Calu3 (cell line): ENCODE measurements at regions not wholly inside any gene's neighbourhood (a gene's known extent, or its start where the extent isn't known, plus 50 kb on each side); places are given as distances from the start of the nearest gene placed in this dataset.

Source experiments
- BruUV-seq: library from RNA; stranded (reverse); fragments of 400-500 nt; replicated peaks from 2 replicates; lab custom pipeline; 2021; lab: Mats Ljungman, UMichigan
- CTCF ChIA-PET: fragments of 300-600 bp; sonication (Branson Sonifier 250); formaldehyde crosslinking; loops from one replicate; lab custom pipeline; 2022; ENCODE audit warnings: antibody characterized with exemption; lab: Charles Lee
- DNase-seq: peaks from one replicate; pipeline ENCODE4 v3.0.0; 2022
- H3K27ac Mint-ChIP-seq: one replicate; pipeline ENCODE4 v1.8.0; 2022; ENCODE audit warnings: mixed read lengths; ENCODE audit not compliant: unreplicated experiment
- H3K27me3 Mint-ChIP-seq: one replicate; pipeline ENCODE4 v1.8.0; 2022; ENCODE audit warnings: mixed read lengths; ENCODE audit not compliant: unreplicated experiment
- H3K36me3 Mint-ChIP-seq: one replicate; pipeline ENCODE4 v1.8.0; 2022; ENCODE audit warnings: mild to moderate bottlenecking, moderate library complexity, mixed read lengths; ENCODE audit not compliant: insufficient read depth, unreplicated experiment
- H3K4me1 Mint-ChIP-seq: one replicate; pipeline ENCODE4 v1.8.0; 2022; ENCODE audit warnings: mild to moderate bottlenecking, low read depth, mixed read lengths; ENCODE audit not compliant: unreplicated experiment
- H3K4me3 Mint-ChIP-seq: one replicate; pipeline ENCODE4 v1.8.0; 2022; ENCODE audit warnings: mild to moderate bottlenecking, low read depth, moderate library complexity, mixed read lengths; ENCODE audit not compliant: unreplicated experiment
- H3K9me3 Mint-ChIP-seq: one replicate; pipeline ENCODE4 v1.8.0; 2022; ENCODE audit warnings: low read depth, mixed read lengths; ENCODE audit not compliant: unreplicated experiment
- CTCF ChIP-seq: fragments of 200-600 bp; IDR thresholded peaks from one replicate; pipeline ENCODE4 v1.8.0; 2022; ENCODE audit warnings: antibody characterized with exemption; ENCODE audit not compliant: unreplicated experiment
- intact Hi-C: fragments of 100-400 bp; cut with micrococcal nuclease; formaldehyde crosslinking; loops from one replicate; pipeline ENCODE4 v1.10.0; 2022; ENCODE audit not compliant: unreplicated experiment

DNA sequence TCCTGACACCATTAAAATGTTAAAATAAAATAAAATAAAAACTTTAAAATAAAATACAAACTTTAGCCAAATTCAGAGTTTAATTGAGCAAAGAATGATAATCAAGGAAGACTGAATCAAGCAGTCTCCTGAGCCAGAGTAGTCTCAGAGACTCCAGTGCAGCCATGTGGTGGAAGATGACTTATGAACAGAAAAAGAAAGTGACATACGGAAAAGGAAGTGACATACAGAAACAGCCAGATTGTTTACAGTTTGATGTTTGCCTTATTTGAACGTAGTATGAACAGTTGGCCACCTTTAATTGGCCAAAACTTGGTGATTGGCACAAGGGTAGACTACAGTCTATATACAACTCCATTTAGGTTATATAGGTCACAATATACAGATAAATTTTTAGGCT is 787.2 kb downstream of the ADCYAP1 start:
- Mint-ChIP-seq H3K9me3 (no peaks in the 10 kb centered on the region), H3K27me3 (no peaks in the 10 kb centered on the region), H3K4me3 (no peak overlapping the region), H3K36me3 (no peaks in the 10 kb centered on the region), H3K27ac (no peak overlapping the region), H3K4me1 (no peaks in the 10 kb centered on the region)
- intact Hi-C loops, result no loop called here
- no TSS peak for BruUV-seq
- CTCF ChIA-PET, result interaction anchor here (0.7 kb wide), 1 partner anchor 28 kb away, joined by 4 read pairs; no protein-coding TSS in a partner anchor
- TF ChIP-seq CTCF, result no peak
- DNase-seq, result no peak

DNA sequence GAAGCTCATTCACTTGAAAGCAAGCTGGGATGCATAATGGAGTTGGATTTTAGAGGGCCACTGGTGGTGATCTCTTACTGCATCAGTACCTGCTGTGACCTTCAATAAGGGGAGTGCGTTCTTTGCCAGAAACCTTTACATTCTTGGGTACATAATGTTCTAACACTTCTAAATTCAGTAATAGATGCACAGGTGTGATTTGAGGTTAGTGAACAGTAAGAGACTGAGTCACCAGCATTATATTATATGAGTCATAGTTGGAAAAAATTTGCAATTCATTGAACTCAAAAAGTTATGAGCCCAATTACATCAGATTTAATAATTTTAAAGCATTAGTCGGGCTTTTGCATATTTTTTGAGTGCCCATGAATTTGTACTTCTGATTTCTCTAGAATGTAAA is 803.3 kb downstream of the ADCYAP1 start:
- no peaks in the 10 kb centered on the region for H3K9me3 Mint-ChIP-seq
- DNase-seq, result no peak

DNA sequence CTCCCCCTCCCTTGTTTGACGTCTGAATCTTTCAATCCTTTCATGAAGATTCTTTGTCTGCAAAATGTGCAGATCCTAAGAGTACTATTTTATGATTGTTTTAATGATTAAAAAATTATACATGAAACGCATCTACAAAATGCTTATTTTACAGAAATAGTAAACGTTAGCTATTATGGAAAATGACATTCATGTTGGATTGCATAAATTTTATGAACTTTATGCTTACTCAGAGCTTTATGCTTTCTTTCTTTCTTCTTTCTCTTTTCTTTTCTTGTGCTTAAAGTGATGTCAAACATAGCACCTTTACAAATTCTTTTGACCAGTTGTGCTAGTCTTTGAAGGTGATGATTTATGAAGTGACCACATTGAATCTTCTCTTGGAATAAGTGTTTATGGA is 805.4 kb downstream of the ADCYAP1 start:
- Mint-ChIP-seq H3K27ac (no peak overlapping the region), H3K36me3 (no peaks in the 10 kb centered on the region), H3K4me1 (no peaks in the 10 kb centered on the region), H3K9me3 (no peaks in the 10 kb centered on the region), H3K4me3 (no peak overlapping the region), H3K27me3 (no peaks in the 10 kb centered on the region)
- CTCF ChIA-PET, result no interaction called here
- DNase-seq, result no peak
- no TSS peak for BruUV-seq
- intact Hi-C loops, result no loop called here
- no peak for TF ChIP-seq CTCF

More for the DNA sequence above, 803.3 kb downstream of the ADCYAP1 start:
- H3K4me1 Mint-ChIP-seq, result no peaks in the 10 kb centered on the region
- H3K36me3 Mint-ChIP-seq, result no peaks in the 10 kb centered on the region
- CTCF ChIA-PET, result no interaction called here
- H3K27me3 Mint-ChIP-seq, result no peaks in the 10 kb centered on the region
- no peak for TF ChIP-seq CTCF
- intact Hi-C loops, result no loop called here
- no TSS peak for BruUV-seq
- H3K4me3 Mint-ChIP-seq, result no peak overlapping the region
- H3K27ac Mint-ChIP-seq, result no peak overlapping the region

GRCh38 chr18:1732143-1732542 is 827.5 kb downstream of the ADCYAP1 start:
- intact Hi-C loops, result no loop called here
- BruUV-seq, result no TSS peak
- Mint-ChIP-seq H3K4me1 (no peaks in the 10 kb centered on the region), H3K9me3 (no peaks in the 10 kb centered on the region), H3K4me3 (no peak overlapping the region), H3K27ac (no peak overlapping the region), H3K36me3 (no peaks in the 10 kb centered on the region), H3K27me3 (no peaks in the 10 kb centered on the region)
- DNase-seq, result no peak
- no peak for TF ChIP-seq CTCF
- CTCF ChIA-PET, result no interaction called here
